ENCODE measurements at regions not wholly inside any gene's neighbourhood (a gene's known extent, or its start where the extent isn't known, plus 50 kb on each side); places are given as distances from the start of the nearest gene placed in this dataset.
"Not testable (repeated sequence)": the region's sequence is repeated elsewhere in the genome, so short reads cannot be mapped to it uniquely, and the experiment has no call there.

DNA sequence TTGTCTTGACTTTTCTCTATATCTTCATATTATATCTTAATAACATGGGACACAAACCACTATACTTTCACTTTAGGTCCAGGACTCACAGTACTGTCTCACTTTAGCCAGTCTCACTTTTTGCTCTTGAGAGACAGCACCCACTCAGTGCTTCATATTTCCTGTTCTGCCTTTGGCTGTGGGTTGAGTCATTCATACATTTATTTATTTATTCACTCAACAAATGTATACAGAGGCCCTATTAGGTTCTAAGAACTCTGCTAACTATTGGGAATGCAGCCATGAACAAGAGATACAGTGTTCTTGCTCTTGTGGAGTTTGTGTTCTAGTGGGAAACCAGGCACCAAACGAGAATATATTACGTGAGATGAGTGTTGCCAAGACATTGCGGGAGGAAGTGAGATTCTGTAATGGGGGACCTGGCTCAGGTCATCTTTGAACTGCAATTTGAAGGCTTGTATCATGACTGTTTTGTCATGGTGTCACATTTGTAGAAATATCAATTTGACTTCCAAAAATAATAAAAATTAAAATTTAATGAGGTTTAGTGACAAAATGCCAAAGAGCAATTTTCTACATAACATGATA lies 190.1 kb downstream of the SDHAF3 start:
- WGBS, 2 donors, result 76 to 86% methylated on average over 3 of the region's 3 CpGs
- no peak for DNase-seq (ENCODE audit: low spot score in 2 of 2)
- H3K4me3 ChIP-seq (ENCODE audit: low read depth, poor library complexity, severe bottlenecking), result no peak overlapping the region
- intact Hi-C loops (cut with DNase I; ENCODE audit: low total_unique reads), result no loop called here
- no peak for TF ChIP-seq POLR2A (IDR thresholded peaks at IDR 0.05)
- TF ChIP-seq, protein P1, sequence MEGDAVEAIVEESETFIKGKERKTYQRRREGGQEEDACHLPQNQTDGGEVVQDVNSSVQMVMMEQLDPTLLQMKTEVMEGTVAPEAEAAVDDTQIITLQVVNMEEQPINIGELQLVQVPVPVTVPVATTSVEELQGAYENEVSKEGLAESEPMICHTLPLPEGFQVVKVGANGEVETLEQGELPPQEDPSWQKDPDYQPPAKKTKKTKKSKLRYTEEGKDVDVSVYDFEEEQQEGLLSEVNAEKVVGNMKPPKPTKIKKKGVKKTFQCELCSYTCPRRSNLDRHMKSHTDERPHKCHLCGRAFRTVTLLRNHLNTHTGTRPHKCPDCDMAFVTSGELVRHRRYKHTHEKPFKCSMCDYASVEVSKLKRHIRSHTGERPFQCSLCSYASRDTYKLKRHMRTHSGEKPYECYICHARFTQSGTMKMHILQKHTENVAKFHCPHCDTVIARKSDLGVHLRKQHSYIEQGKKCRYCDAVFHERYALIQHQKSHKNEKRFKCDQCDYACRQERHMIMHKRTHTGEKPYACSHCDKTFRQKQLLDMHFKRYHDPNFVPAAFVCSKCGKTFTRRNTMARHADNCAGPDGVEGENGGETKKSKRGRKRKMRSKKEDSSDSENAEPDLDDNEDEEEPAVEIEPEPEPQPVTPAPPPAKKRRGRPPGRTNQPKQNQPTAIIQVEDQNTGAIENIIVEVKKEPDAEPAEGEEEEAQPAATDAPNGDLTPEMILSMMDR (IDR thresholded peaks at IDR 0.05), result no peak

DNA sequence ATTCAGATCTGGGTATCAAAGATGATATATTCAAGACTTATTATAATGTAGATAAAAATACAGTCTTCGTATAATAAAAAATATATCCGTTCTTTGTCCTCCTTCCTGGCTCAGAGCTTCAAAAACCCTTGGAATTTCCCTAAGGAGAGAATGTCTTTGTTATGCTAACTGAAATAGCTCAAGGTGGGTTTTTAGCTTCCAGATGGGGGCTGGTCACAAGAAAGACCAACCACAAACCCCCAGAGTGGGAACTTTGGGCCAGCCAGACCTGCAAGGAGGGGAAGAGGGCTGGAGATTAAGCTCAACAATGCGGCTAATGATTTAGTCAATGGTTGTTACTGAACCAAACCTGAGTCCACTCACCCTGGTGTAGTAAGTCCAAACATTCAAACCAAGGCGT lies 196.4 kb downstream of the SDHAF3 start:
- intact Hi-C loops (cut with DNase I; ENCODE audit: low total_unique reads), result no loop called here
- H3K4me3 ChIP-seq (ENCODE audit: low read depth, poor library complexity, severe bottlenecking), result no peak overlapping the region
- WGBS, 2 donors, result 50 to 61% methylated on average over 4 of the region's 4 CpGs
- no peak for DNase-seq (ENCODE audit: low spot score in 2 of 2)
- TF ChIP-seq POLR2A (IDR thresholded peaks at IDR 0.05), result no peak
- TF ChIP-seq, protein P1 (IDR thresholded peaks at IDR 0.05), result no peak

DNA sequence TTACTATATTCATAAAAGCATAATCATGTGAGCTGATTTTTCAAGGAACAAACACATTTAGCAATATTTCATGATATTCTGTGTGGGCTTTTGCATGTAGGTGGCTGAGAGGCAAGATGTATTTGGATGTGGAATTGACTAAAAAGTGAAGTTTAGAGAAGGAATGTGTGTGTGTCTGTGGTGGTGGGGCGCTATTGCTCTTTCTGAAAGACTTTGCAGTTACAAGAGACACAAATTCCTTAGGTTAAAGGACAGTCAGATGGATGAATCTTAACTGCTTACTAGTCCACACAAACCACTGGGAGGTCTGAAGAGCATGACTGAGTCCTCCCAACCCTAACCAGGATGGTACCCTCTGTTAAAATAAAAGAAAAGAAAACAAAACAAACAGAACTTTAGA lies 200.1 kb downstream of the SDHAF3 start:
- no peak overlapping the region for H3K4me3 ChIP-seq (ENCODE audit: low read depth, poor library complexity, severe bottlenecking)
- intact Hi-C loops (cut with DNase I; ENCODE audit: low total_unique reads), result no loop called here
- DNase-seq (ENCODE audit: low spot score in 2 of 2), result no peak
- WGBS, 2 donors, result 35 to 50% methylated on average over 1 of the region's 1 CpG
- TF ChIP-seq POLR2A (IDR thresholded peaks at IDR 0.05), result no peak
- TF ChIP-seq, protein P1 (IDR thresholded peaks at IDR 0.05), result no peak

DNA sequence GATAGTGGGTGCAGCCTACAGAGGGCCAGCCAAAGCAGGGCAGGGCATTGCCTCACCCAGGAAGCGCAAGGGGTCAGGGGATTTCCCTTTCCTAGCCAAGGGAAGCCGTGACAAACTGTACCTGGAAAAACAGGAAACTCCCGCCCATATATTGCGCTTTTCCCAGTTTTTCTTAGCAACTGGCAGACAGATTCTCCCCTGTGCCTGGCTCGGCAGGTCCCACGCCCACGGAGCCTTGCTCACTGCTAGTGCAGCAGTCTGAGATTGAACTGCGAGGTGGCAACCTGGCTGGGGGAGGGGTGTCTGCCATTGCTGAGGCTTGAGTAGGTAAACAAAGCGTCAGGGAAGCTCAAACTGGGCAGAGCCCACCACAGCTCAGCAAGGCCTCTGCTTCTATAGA lies 212.4 kb downstream of the SDHAF3 start:
- intact Hi-C loops (cut with DNase I; ENCODE audit: low total_unique reads); H3K4me3 ChIP-seq (ENCODE audit: low read depth, poor library complexity, severe bottlenecking); DNase-seq (ENCODE audit: low spot score in 2 of 2): not testable (repeated sequence)
- 72 to 78% methylated on average over 9 of the region's 9 CpGs for WGBS, 2 donors

DNA sequence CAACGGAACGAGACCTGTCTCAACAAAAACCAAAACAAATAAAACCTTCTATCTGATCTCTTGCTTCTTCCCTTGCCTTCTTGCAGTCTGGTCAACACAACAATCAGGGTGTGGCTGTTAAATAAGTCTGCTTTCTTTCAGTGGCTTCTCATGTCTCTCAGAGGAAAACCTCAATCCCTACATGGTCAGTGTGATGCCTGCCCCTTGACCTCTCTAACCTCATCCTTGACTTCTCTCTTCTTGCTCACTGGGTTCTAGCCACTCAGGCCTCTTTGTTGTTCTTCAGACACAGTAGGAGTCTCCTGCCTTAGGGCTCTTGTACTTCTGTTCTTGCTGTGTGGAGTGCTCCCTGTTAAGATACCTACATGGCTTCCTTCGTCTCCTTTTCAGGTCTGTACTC lies 220.4 kb downstream of the SDHAF3 start:
- DNase-seq (ENCODE audit: low spot score in 2 of 2), result no peak
- 80 to 87% methylated on average over 3 of the region's 3 CpGs for WGBS, 2 donors
- intact Hi-C loops (cut with DNase I; ENCODE audit: low total_unique reads), result no loop called here
- TF ChIP-seq, protein P1 (IDR thresholded peaks at IDR 0.05), result no peak
- no peak for TF ChIP-seq POLR2A (IDR thresholded peaks at IDR 0.05)
- H3K4me3 ChIP-seq (ENCODE audit: low read depth, poor library complexity, severe bottlenecking), result no peak overlapping the region

DNA sequence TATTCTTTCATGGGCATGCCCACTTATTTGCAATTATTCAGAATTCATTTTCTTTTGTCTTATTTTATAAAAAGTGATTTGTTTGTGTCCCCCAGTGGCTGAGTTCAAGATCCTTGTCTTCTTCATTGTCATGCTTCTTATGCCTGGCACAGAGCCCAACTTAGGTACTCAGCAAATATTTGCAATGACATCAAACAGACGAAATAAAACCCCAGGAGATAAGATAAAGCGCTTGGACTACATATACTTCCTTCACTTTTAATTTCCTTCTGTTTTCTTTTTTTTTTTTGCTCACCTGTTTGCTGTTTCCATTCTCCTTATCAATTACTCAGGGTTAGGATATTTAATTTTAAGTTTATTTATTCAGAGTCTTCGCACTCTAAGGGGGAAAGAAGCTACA lies 225.0 kb downstream of the SDHAF3 start:
- intact Hi-C loops (cut with DNase I; ENCODE audit: low total_unique reads), result no loop called here
- no peak for DNase-seq (ENCODE audit: low spot score in 2 of 2)
- 50 to 53% methylated on average over 3 of the region's 3 CpGs for WGBS, 2 donors
- H3K4me3 ChIP-seq (ENCODE audit: low read depth, poor library complexity, severe bottlenecking), result no peak overlapping the region
- TF ChIP-seq, protein P1 (IDR thresholded peaks at IDR 0.05), result no peak
